GM18870 (cell line): ENCODE measurements at regions not wholly inside any gene's neighbourhood (a gene's known extent, or its start where the extent isn't known, plus 50 kb on each side); places are given as distances from the start of the nearest gene placed in this dataset.
"Not testable (repeated sequence)": the region's sequence is repeated elsewhere in the genome, so short reads cannot be mapped to it uniquely, and the experiment has no call there.

Experiments
- ATAC-seq: cut with Tn5 transposase; IDR thresholded peaks from one replicate; pipeline ENCODE4 v1.9.1; 2021; ENCODE audit warnings: moderate library complexity; ENCODE audit not compliant: unreplicated experiment

- no peak for ATAC-seq
These were observed 89.0 kb downstream of the NAF1 start for GRCh38 chr4:163077680-163078079.

GRCh38 chr4:163072222-163072621, 94.5 kb downstream of the NAF1 start:
- ATAC-seq: no peak

DNA sequence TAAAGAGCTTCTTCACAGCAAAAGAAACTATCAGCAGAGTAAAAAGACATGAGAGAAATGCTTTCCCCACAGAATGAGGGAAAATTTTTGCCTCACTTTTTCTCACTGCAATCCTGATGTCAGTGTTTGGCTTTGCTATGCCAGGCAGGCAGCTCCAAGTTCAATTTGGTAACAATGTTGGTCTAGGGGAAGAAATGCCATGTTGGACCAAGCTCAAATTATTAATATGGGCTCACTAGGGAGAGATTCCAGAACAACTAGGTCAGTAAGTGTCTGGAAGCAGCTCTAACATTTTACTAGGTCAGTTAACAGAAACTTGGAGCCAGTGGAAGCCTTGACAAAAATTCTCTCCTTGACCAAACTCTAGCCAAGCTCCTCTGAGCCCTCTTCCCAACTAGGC, 95.4 kb downstream of the NAF1 start:
- ATAC-seq: no peak

GRCh38 chr4:163070023-163070422, 96.7 kb downstream of the NAF1 start:
- no peak for ATAC-seq

DNA sequence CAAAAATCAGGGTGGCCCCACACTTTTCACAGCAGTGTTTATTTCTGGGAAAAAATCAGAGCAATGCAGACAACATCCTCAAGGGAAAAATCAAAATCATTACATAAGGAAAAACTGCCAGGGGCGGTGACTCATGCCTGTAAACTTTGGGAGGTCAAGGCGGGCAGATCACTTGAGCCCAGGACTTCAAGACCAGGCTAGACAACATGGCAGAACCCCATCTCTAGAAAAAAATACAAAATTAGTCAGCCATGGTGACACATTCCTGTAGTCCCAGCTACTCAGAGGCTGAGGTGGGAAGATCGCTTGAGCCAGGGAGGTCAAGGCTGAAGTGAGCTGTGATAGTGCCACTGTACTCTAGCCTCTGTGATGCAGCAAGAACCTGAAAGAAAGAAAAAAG, 102.8 kb downstream of the NAF1 start:
- no peak for ATAC-seq

DNA sequence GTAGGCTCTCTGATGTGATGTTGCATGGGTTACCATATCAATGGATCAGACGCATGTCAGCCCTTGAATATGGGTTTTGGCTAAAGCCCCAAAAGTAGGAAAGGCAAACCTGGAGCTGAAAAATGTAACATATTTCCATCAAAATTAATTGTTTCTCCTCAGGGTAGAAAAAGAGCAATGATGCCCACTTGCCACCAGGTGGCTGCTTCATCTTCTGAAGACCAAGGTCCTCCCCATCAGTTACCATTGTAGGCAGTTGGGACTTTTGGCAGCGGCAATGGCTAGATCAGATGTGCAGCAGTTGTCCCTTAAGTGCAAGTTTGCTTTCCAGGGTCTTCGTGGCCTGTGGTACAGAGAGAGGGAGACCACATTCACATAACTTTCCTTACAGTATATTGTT, 118.2 kb downstream of the NAF1 start:
- ATAC-seq: peak; percentile 84

DNA sequence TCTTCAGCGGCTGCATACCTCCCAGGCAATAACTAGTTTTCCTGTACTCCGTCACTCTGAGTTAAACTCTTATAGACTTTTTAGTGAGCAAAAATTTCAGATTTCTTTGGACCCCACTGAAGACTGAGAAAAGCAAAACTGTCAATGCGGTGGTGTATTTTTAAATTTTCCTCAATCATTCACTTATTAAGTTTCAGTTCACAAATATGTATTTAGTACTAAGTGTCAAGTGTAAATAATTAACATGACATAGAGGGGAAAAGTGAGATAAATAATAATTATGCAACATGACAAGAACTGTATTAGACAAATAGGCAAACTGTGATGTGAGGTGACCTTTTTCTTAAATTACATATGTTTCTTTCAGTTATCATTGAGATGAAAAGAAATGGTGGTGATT, 124.4 kb downstream of the NAF1 start:
- ATAC-seq: peak; percentile 73

DNA sequence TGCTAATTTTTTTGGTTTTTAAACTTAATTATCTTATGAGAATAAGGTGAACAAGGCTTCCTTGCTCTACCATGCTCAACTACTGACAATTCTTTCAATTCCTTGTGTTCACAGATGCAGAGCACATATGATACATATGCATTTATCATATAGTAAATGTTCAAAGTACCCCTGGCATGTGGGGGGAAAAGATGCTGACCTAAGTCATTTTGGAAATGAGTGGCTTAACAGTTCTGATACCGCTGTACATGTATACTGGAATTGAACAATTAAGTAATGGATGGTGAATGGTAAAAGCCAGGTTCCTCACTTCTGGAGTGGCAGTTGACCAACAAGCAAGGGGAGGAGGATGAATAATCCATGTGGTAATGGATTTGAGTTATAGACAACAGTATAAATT, 149.6 kb downstream of the NAF1 start:
- ATAC-seq: no peak

GRCh38 chr4:163012816-163013215, 153.9 kb downstream of the NAF1 start:
- no peak for ATAC-seq

DNA sequence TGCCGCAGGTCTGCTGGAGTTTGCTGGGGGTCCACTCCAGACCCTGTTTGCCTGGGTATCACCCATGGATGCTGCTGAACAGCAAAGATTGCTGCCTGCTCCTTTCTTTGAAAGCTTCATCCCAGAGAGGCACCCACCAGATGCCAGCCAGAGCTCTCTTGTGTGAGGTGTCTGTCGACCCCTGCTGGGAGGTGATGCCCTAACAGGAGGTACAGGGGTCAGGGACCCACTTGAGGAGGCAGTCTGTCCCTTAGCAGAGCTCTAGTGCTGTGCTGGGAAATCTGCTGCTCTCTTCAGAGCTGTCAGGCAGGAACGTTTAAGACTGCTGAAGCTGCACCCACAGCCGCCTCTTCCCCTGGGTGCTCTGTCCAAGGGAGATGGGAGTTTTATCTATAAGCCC, 162.7 kb downstream of the NAF1 start:
- no peak for ATAC-seq

DNA sequence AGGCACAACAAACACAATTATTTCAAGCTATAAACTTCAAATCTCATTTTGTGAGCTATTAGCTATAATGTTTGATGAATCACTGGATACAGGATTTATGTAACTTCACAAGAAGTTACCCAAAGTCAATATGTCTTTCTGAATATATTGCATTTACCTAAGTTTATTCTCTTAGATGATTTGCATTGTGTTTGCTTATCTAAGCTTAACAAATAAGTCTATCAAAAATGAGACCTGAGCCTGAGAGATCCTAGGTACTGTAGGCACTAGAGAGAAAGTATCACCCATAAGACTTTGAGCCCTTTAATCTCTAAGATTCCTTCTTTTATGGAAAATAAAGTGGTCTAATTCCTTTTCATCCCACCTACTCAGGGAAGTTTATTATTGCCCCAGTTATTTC, 178.2 kb downstream of the NAF1 start:
- no peak for ATAC-seq

- ATAC-seq: no peak
These were observed 181.6 kb downstream of the NAF1 start for GRCh38 chr4:162985131-162985530.

DNA sequence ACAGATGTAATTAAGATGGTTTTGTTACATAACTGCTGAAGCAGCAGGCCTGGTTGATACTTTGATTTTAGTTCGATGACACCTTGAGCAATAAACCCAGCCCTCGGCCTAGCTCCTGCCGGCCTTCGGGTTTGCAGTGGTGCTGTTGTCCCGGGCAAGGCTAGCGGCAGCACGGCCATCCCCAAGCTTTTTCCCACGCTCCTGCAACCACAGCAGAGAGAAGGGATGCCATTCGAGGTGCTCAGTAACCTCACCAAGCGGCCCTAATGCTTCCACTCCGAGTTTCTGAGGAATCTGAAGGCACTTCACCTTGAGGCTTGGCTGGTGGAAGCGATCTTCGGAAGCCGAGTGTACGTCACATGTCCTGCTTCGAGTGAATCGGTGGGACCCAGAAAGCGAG, 182.1 kb downstream of the NAF1 start:
- no peak for ATAC-seq

- no peak for ATAC-seq
These were observed 184.9 kb downstream of the NAF1 start for GRCh38 chr4:162981823-162982222.

GRCh38 chr4:162978398-162978797, 188.3 kb downstream of the NAF1 start:
- ATAC-seq: no peak

DNA sequence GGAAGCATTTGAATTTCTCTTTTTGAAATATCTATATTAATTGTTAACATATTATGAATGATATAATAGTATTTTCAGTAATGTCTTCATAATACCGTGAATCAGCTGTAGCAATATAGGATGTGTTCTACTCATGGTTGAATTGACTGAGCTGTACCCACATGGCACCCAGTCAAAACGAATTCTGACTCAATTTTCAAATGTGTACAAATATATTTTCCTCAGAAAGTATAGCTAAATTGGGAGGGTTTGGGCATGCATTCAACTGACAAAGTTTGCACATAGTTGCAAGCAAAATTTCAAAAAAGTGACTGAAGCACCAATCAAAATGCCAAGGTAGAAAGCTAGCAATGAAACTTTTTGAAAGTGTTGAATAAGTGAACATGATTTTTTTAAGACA, 188.9 kb downstream of the NAF1 start:
- ATAC-seq: no peak

GRCh38 chr4:162972661-162973330, 193.9 kb downstream of the NAF1 start:
- ATAC-seq: no peak

DNA sequence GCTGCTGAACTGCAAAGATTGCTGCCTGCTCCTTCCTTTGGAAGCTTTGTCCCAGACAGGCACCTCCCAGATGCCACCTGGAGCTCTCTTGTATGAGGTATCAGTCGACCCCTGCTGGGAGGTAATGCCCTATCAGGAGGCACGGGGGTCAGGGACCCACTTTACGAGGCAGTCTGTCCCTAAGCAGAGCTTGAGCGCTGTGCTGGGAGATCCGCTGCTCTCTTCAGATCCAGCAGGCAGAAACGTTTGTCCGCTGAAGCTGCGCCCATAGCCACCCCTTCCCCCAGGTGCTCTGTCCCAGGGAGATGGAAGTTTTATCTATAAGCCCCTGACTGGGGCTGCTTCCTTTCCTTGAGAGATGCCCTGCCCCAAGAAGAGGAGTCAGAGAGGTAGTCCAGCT, 197.5 kb downstream of the NAF1 start:
- ATAC-seq: no peak

- not testable (repeated sequence) for ATAC-seq
These were observed 200.7 kb downstream of the NAF1 start for GRCh38 chr4:162965978-162966377.

- ATAC-seq: peak; percentile 57
These were observed 207.6 kb downstream of the NAF1 start for GRCh38 chr4:162959046-162959445.

DNA sequence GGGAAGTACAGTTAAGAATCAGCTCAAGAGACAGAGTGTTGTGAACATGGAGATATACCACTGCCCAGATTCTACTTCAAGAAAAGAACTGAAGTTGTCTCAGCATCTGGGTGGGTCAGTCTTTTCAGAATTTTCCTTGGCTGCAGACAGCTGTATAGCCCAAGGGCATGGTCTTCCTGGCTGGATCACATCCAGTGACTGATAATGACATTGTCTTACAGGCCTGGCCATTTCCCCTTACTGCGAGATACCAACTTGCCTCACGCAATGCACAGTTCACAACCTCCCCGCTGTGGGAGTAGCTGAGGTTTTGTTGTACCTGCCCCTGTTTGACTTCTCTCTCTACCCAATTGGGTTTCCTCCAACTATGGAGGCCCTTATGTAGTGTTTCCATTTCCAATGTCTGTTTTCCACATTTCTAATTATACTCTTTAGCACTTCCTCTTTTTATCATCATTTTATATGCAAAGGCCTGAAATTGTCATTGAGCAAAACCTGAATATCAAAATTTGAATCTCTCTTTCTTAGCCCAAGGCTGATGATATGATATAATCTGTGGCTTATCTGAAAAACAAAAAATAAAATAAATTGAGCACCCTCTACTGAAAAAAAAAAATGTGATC, 209.1 kb downstream of the NAF1 start:
- no peak for ATAC-seq

GRCh38 chr4:162954976-162955375, 211.7 kb downstream of the NAF1 start:
- no peak for ATAC-seq

GRCh38 chr4:162952232-162952631, 214.5 kb downstream of the NAF1 start:
- ATAC-seq: no peak
